ENCODE measurements at regions not wholly inside any gene's neighbourhood (a gene's known extent, or its start where the extent isn't known, plus 50 kb on each side); places are given as distances from the start of the nearest gene placed in this dataset.
"Not testable (repeated sequence)": the region's sequence is repeated elsewhere in the genome, so short reads cannot be mapped to it uniquely, and the experiment has no call there.

DNA sequence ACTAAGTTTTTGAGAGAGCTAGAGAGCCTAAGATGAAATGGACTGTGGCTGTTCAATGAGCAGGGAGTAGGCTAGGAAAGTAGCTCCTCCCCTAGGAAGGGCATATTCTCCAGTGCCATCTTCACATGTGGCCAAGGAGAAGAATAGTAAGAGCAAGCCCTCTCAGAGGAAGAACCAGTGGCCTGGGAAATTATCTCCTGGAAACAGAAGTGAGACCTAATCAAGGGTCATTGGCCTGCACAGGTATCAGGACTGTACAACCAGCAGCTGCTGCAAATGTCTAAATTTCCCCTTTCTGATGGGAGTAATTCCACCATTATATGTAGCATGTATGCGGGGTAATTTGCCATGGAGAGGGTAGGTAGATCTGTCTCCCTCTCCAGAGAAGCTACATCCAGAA lies 334.8 kb upstream of the RASGEF1B start:
- no peak for DNase-seq

GRCh38 chr4:81804849-81805248 lies 333.1 kb upstream of the RASGEF1B start:
- no peak for DNase-seq

DNA sequence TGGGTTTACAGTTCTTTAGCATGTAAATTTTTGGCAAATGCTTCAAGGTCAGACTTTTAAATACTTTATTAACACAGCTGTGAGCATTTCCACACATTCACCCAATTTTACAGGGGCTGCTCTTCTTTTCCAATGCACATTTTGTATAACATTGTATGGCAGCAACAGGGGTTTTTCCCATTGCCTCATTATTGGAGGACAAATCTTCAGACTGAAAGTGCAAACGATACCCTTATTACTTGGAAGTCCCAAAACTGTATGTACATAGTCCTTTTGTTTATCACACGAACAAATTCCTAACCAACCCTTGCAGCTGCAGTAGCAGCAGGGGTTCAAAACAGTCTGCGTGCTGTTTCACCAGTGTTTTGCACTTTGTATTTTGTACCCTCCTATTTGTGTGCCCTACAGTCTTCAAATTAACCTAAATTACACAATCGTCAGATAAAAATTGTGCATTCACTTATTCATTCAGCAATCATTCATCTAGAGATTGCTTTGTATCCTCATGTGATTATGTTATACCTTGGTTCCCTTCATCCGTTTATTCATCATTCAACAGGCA lies 330.7 kb upstream of the RASGEF1B start:
- no peak for DNase-seq

- no peak for DNase-seq
Measured at GRCh38 chr4:81799371-81799770, 327.7 kb upstream of the RASGEF1B start.

- no peak for DNase-seq
Measured at GRCh38 chr4:81796790-81797528, 325.3 kb upstream of the RASGEF1B start.

DNA sequence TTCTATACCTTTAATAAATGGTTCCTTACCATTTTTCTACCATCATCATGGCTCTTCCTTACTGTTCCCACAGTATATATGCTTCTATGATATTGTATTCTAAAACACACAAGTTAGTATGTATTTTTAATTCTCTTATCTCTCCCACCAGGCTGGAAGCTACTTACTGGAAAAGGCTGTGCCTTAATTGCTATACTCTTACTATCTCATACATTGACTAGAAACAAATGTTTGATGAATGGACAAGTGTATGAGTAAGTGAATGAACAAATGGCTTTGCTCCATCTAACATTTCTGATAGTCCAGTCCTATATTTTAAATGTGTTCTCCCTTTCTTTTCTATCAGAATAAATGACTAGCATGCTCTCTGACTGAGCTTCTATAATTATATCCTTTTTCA lies 320.8 kb upstream of the RASGEF1B start:
- no peak for DNase-seq

- DNase-seq, result no peak
Measured at GRCh38 chr4:81790477-81790876, 318.8 kb upstream of the RASGEF1B start.

GRCh38 chr4:81789741-81790399 lies 318.2 kb upstream of the RASGEF1B start:
- DNase-seq, result no peak

DNA sequence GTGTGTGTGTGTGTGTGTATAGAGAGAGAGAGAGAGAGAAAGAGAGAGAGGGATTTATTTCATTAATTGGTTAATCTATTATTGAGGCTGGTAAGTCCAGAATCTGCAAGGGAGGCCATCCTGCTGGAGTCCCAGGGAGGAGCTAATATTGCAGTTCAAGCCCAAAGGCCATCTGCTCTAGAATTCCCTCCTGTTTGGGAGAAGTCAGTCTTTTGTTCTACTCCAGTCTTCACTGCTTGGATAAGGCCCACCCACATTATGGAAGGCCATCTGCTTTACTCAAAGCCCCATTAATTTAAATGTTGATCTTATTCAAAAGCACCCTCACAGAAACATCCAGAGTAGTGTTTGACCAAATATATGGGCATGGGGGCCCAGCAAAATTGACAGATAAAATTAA lies 317.5 kb upstream of the RASGEF1B start:
- no peak for DNase-seq

GRCh38 chr4:81786766-81787165 lies 315.1 kb upstream of the RASGEF1B start:
- no peak for DNase-seq

GRCh38 chr4:81786063-81786763 lies 314.5 kb upstream of the RASGEF1B start:
- DNase-seq, result peak; percentile 5

GRCh38 chr4:81785338-81785737 lies 313.6 kb upstream of the RASGEF1B start:
- DNase-seq, result no peak

- no peak for DNase-seq
Measured at GRCh38 chr4:81783558-81783957, 311.9 kb upstream of the RASGEF1B start.

DNA sequence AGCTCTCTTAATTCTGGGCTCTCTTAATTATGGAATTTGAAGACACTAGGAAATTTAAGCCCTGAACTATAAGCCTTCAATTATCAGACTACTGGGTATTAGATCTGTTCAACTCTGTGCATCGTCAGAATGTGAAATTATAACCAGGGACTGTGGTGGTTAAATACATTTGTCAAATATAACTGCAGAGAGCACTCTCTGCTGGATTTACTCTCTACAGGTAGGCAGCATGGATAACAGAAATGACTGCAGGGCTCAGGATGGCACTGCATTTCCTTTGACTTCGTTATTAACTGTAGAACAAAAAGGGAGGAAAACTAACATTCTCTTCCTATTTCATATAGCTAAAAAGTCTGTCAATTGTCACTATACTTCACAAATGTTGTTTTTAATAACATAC lies 310.1 kb upstream of the RASGEF1B start:
- no peak for DNase-seq

GRCh38 chr4:81777718-81778117 lies 306.0 kb upstream of the RASGEF1B start:
- not testable (repeated sequence) for DNase-seq

DNA sequence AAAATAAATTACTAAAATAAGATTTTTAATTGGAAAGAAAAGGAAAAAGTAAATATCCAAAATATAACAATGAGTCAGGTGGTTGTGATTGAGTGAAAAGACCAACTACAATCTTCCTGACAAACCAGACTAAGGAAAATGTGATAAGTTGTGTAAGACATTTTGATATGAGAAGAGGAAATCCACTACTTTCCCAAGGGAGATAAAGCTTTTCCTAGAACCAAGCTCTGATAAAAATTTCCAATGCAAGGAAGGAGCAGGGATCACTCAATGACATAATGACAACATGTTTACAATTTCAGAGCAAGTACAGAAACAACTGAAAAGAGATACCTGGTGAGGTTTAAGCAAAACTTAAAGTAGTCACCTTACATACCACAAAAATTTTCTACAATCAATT lies 305.1 kb upstream of the RASGEF1B start:
- DNase-seq, result no peak

- no peak for DNase-seq
Measured at GRCh38 chr4:81773557-81773956, 301.9 kb upstream of the RASGEF1B start.

- no peak for DNase-seq
Measured at GRCh38 chr4:81771721-81772120, 300.0 kb upstream of the RASGEF1B start.

- DNase-seq, result no peak
Measured at GRCh38 chr4:81769244-81769643, 297.5 kb upstream of the RASGEF1B start.

DNA sequence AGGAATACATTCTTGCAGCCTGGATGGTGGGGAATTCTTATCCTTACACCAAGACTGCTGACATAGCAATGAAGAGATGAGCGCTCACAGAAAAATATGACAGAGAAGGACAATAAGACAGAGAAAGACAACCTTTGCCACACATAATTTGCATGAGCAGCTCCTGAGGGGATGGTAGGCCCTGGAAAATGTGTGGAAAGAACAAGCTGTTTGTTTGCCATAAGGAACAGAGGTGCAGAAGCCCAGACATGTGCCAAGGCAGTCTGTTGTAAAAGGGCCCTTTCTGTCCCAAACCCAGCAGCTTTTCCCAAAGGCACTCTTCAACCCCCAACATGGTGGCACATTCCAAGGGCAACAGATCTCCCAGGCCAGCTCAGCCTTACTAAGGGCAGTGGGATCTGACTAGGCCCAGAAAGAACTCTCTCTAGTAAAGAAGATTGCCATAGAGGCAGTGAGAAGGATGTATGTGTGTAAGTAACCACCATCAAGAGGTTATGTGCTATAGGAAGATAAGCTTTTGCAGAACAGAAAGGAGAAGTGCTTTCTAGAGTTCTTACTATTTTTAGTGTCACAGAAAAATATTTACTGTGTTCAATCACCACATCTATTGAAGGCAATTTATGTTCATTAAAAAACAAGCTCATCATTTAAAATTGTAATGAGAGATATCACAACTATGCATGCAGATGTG lies 287.0 kb upstream of the RASGEF1B start:
- DNase-seq, result no peak

- peak; percentile 37 for DNase-seq
Measured at GRCh38 chr4:81757691-81758090, 286.0 kb upstream of the RASGEF1B start.

DNA sequence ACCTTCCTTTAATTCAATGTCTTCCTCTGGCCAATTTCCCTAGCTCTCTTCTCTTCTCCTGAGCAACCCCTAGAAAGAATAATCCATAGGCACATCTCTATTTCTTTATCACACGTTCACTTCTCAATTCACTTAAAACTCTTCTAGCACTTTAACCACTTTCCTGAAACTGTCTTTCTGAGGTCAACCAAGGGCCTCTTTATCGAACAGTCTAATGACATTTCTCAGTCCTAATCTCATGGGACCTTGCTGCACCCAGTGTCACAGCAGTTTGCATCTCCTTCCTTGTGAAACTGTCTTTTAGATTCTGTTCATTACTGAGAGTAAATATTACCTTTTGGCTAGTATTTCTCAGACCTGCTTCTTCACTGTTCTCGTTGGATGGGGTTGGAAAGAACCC lies 285.3 kb upstream of the RASGEF1B start:
- no peak for DNase-seq

GRCh38 chr4:81756042-81756441 lies 284.3 kb upstream of the RASGEF1B start:
- no peak for DNase-seq

Data from midbrain (tissue), 1 donor.